CD14-positive monocyte (primary cell): ENCODE measurements at regions not wholly inside any gene's neighbourhood (a gene's known extent, or its start where the extent isn't known, plus 50 kb on each side); places are given as distances from the start of the nearest gene placed in this dataset.

Source experiments
- DNase-seq, 3 donors: peaks; one replicate each; pipeline ENCODE4 v3.0.0-alpha.2; 2011 to 2022
- H2AFZ ChIP-seq: 2 replicates; pipeline ENCODE4 v1.6.0; 2012; ENCODE audit warnings: mild to moderate bottlenecking, low read depth, low read length, inconsistent platforms; ENCODE audit not compliant: insufficient read depth, poor library complexity, severe bottlenecking
- H3K27ac ChIP-seq, 2 donors: 1 replicate in 1 of 2; 2 replicates in 1 of 2; pipeline ENCODE4 v1.5.1; 2012 to 2013; ENCODE audit warnings: low read length in 2 of 2, control low read depth in 1 of 2, inconsistent platforms in 1 of 2, low read depth in 1 of 2, mild to moderate bottlenecking in 1 of 2
- H3K27me3 ChIP-seq, 2 donors: one replicate each; pipeline versions ENCODE4 v1.6.0 to v1.6.1; 2011 to 2013; ENCODE audit warnings: low read length in 2 of 2; ENCODE audit not compliant: control insufficient read depth in 2 of 2, insufficient read depth in 2 of 2
- H3K36me3 ChIP-seq, 2 donors: replicated peaks in 1 of 2; 1 replicate in 1 of 2; 2 replicates in 1 of 2; pipeline versions ENCODE4 v1.5.1 to v1.6.1; 2012 to 2013; ENCODE audit warnings: low read length in 2 of 2, control low read depth in 1 of 2, inconsistent platforms in 1 of 2, mild to moderate bottlenecking in 1 of 2; ENCODE audit not compliant: insufficient read depth in 2 of 2, control insufficient read depth in 1 of 2
- H3K4me1 ChIP-seq, 2 donors: 1 replicate in 1 of 2; 2 replicates in 1 of 2; pipeline versions ENCODE4 v1.5.1 to v1.6.1; 2012 to 2013; ENCODE audit warnings: low read length in 2 of 2, control low read depth in 1 of 2, inconsistent platforms in 1 of 2, mild to moderate bottlenecking in 1 of 2, moderate library complexity in 1 of 2; ENCODE audit not compliant: insufficient read depth in 2 of 2, control insufficient read depth in 1 of 2
- H3K4me2 ChIP-seq: replicated peaks from 2 replicates; pipeline ENCODE3; 2012; ENCODE audit warnings: low read length, moderate library complexity, mild to moderate bottlenecking; ENCODE audit not compliant: poor library complexity, severe bottlenecking; ENCODE audit errors: extremely low read depth
- H3K4me3 ChIP-seq, 3 experiments: fragments of 200-600 bp in 1 of 3; sonication (generic) in 1 of 3; replicated peaks in 1 of 3; 1 replicate in 2 of 3; 2 replicates in 1 of 3; pipeline ENCODE4 v1.5.1; 2011 to 2013; ENCODE audit warnings: low read length in 3 of 3, mild to moderate bottlenecking in 3 of 3, control low read depth in 2 of 3, low read depth in 2 of 3, inconsistent platforms in 1 of 3, moderate library complexity in 1 of 3
- H3K79me2 ChIP-seq: 2 replicates; pipeline ENCODE4 v1.6.0; 2012; ENCODE audit warnings: mild to moderate bottlenecking, control low read depth, inconsistent platforms, low read length, moderate library complexity; ENCODE audit not compliant: insufficient read depth
- H3K9ac ChIP-seq: 2 replicates; pipeline ENCODE4 v1.6.0; 2017; ENCODE audit warnings: low read length, mild to moderate bottlenecking; ENCODE audit not compliant: insufficient read depth, poor library complexity, severe bottlenecking
- H3K9me3 ChIP-seq, 2 donors: replicated peaks in 1 of 2; 1 replicate in 1 of 2; 2 replicates in 1 of 2; pipeline versions ENCODE4 v1.5.1 to v1.6.1; 2012 to 2013; ENCODE audit warnings: low read length in 2 of 2, control low read depth in 1 of 2; ENCODE audit not compliant: control insufficient read depth in 1 of 2, insufficient read depth in 1 of 2
- H4K20me1 ChIP-seq: 2 replicates; pipeline ENCODE4 v1.6.0; 2012; ENCODE audit warnings: mild to moderate bottlenecking, low read length, control low read depth, moderate library complexity; ENCODE audit not compliant: insufficient read depth
- H3K27ac Mint-ChIP-seq, 7 donors: one replicate each; pipeline ENCODE4 v1.8.0; 2020; ENCODE audit warnings: mild to moderate bottlenecking in 7 of 7, mixed read lengths in 7 of 7, moderate library complexity in 6 of 7, inconsistent platforms in 2 of 7
- H3K27me3 Mint-ChIP-seq, 3 donors: one replicate each; pipeline ENCODE4 v1.8.0; 2021 to 2022; ENCODE audit warnings: low read depth in 3 of 3, mild to moderate bottlenecking in 3 of 3, mixed read lengths in 3 of 3, moderate library complexity in 3 of 3, inconsistent platforms in 1 of 3
- H3K36me3 Mint-ChIP-seq, 2 donors: one replicate each; pipeline ENCODE4 v1.8.0; 2020; ENCODE audit warnings: mixed read lengths in 2 of 2, inconsistent platforms in 1 of 2, mild to moderate bottlenecking in 1 of 2
- H3K4me1 Mint-ChIP-seq: one replicate; pipeline ENCODE4 v1.8.0; 2020; ENCODE audit warnings: mild to moderate bottlenecking, mixed read lengths
- H3K4me3 Mint-ChIP-seq, 2 donors: one replicate each; pipeline ENCODE4 v1.8.0; 2020; ENCODE audit warnings: mild to moderate bottlenecking in 2 of 2, mixed read lengths in 2 of 2, moderate library complexity in 1 of 2
- H3K9me3 Mint-ChIP-seq, 7 donors: one replicate each; pipeline ENCODE4 v1.8.0; 2020 to 2022; ENCODE audit warnings: mixed read lengths in 7 of 7, mild to moderate bottlenecking in 6 of 7, moderate library complexity in 6 of 7, inconsistent platforms in 2 of 7
- CTCF ChIP-seq: fragments of 200-600 bp; IDR thresholded peaks from one replicate; pipeline ENCODE4 v1.8.0; 2022; ENCODE audit warnings: antibody characterized with exemption, mild to moderate bottlenecking
- WGBS: methylation state at CpG from one replicate; pipeline ENCODE4 v1.1.5; 2013; ENCODE audit warnings: missing lambda C conversion rate; ENCODE audit not compliant: insufficient coverage; 5-methylcytosine and 5-hydroxymethylcytosine counted together
- intact Hi-C, 2 donors: fragments of 100-400 bp; cut with micrococcal nuclease; formaldehyde crosslinking; loops; one replicate each; pipeline versions ENCODE4 v1.15.0 to v1.15.1; 2023

- Histone ChIP-seq H4K20me1 (no peaks in the 10 kb centered on the region), H3K9me3 (peaks cover under 1 to 5% of the 10 kb centered on the region in 2 donors), H3K4me2 (no peak overlapping the region), H3K4me3 (no peak overlapping the region), H3K9ac (no peak overlapping the region), H3K27me3 (no peaks in the 10 kb centered on the region), H3K27ac (no peak overlapping the region), H2AFZ (no peak overlapping the region), H3K79me2 (no peaks in the 10 kb centered on the region), H3K4me1 (no peaks in the 10 kb centered on the region), H3K36me3 (no peaks in the 10 kb centered on the region)
- no CpG with 5 or more reads among the region's 2 CpGs for WGBS
- no peak overlapping the region for H3K4me3 Mint-ChIP-seq
- peaks cover 0 to 14% (median 3%) of the 10 kb centered on the region in 7 donors for H3K9me3 Mint-ChIP-seq
- no peak for TF ChIP-seq CTCF
- H3K27ac Mint-ChIP-seq, result no peak overlapping the region
- no peak for DNase-seq
- no peaks in the 10 kb centered on the region for H3K27me3 Mint-ChIP-seq
- intact Hi-C loops, result no loop called here
- H3K36me3 Mint-ChIP-seq, result no peaks in the 10 kb centered on the region
- no peaks in the 10 kb centered on the region for H3K4me1 Mint-ChIP-seq
Measured at GRCh38 chr4:144831971-144832370, 186.0 kb downstream of the HHIP start.

- H3K4me2 ChIP-seq, result no peak overlapping the region
- H3K79me2 ChIP-seq, result no peaks in the 10 kb centered on the region
Measured at GRCh38 chr4:144845411-144845810, 199.5 kb downstream of the HHIP start.

More at GRCh38 chr4:144845411-144845810, 199.5 kb downstream of the HHIP start:
- H3K4me3 ChIP-seq, result no peak overlapping the region
- no peaks in the 10 kb centered on the region for H3K9me3 ChIP-seq
- no peak overlapping the region for H2AFZ ChIP-seq
- no peaks in the 10 kb centered on the region for H4K20me1 ChIP-seq
- Mint-ChIP-seq H3K9me3 (peaks cover 2 to 16% (median 5%) of the 10 kb centered on the region in 7 donors), H3K4me3 (no peak overlapping the region), H3K27me3 (peaks cover 0 to 2% (median 0%) of the 10 kb centered on the region in 3 donors), H3K27ac (no peak overlapping the region), H3K36me3 (no peaks in the 10 kb centered on the region), H3K4me1 (no peaks in the 10 kb centered on the region)
- 95% methylated on average over 8 of the region's 8 CpGs for WGBS
- H3K36me3 ChIP-seq, result no peaks in the 10 kb centered on the region
- no peak for DNase-seq
- no peaks in the 10 kb centered on the region for H3K27me3 ChIP-seq
- H3K4me1 ChIP-seq, result no peaks in the 10 kb centered on the region
- no peak overlapping the region for H3K27ac ChIP-seq
- no peak for TF ChIP-seq CTCF
- intact Hi-C loops, result no loop called here
- no peak overlapping the region for H3K9ac ChIP-seq
